HG03045 (cell line): ENCODE measurements at regions not wholly inside any gene's neighbourhood (a gene's known extent, or its start where the extent isn't known, plus 50 kb on each side); places are given as distances from the start of the nearest gene placed in this dataset.

Experiments used
- ATAC-seq: cut with Tn5 transposase; IDR thresholded peaks from one replicate; pipeline ENCODE4 v1.9.1; 2021; ENCODE audit warnings: mild to moderate bottlenecking, moderate library complexity; ENCODE audit not compliant: unreplicated experiment

- no peak for ATAC-seq
Observed at GRCh38 chr2:217658806-217659205, 344.0 kb downstream of the TNS1 start.

DNA sequence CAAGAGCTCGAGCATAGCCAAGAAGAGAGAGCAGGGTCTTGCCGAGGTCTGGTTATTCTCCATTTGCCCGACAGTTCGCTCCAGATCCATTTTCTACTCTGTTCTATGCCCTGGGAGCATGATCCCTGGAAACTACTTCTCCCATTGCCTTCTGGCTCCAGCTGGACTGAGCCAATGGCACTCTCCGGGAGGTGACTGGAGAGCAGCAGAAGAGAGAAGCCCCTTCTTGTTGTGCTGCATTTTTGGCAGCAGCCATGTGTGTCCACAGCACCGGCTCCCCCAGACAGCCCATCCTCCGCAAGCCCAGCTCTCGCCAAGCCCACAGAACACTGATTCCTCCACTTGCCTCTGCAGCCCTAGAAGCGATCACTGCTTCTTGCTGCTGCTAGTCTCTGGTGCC lies 345.5 kb downstream of the TNS1 start:
- no peak for ATAC-seq

DNA sequence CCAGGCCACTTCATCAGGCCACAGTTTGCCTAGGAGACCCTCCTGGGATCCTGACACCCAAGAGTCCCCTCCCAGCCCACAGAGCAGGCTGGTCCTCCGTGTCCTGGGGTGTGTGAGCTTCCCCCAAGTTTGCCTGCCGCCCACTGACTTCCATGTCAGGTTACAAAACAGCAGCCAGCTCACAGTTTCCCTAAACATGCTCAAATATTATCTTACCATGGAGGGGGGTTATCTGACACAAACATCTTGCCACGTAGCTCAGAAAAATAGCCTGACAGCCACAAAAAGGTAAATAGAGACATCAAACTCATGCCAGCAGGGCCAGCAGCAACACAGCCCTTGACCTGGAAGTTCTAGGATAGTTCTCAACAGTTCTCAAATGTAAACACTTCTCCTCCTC lies 346.5 kb downstream of the TNS1 start:
- ATAC-seq: no peak

DNA sequence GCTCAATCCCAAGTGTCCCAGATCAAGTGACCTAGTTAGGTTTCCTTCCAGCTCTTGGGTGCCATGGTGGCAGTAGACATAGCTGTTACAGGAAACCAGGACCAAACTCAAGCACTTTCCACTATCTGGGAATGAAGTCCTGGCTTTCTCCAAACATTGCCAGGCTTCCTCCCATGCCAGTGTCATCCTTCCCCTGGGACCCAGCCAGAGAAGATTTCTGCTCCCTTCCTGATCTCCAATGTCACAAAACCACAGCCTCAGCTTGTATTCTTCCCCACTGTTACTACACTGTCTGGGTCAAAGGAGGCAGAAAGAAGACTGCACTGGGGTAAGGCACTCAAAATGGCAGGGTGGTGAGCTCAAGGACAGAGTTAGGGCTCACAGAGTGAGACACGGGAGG lies 347.1 kb downstream of the TNS1 start:
- no peak for ATAC-seq

DNA sequence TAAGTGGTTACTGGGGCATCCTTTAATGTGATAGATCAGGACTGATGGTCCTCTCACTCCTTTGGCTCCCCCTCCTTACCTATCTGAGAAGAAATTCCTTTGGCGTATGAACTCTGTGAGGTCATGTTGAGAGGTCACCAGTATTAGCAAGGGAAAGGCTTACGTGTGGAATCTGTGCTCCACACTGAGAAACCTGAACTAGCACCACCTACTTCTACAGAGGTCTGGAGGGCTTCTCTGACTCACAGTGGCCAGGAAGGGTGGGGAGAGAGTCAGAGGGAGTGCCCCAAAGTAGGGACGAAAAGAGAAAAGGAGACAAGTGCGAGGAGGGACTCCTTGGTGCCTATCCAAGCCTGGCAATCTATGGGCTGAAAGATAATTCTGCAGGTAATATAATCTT lies 348.6 kb downstream of the TNS1 start:
- no peak for ATAC-seq

DNA sequence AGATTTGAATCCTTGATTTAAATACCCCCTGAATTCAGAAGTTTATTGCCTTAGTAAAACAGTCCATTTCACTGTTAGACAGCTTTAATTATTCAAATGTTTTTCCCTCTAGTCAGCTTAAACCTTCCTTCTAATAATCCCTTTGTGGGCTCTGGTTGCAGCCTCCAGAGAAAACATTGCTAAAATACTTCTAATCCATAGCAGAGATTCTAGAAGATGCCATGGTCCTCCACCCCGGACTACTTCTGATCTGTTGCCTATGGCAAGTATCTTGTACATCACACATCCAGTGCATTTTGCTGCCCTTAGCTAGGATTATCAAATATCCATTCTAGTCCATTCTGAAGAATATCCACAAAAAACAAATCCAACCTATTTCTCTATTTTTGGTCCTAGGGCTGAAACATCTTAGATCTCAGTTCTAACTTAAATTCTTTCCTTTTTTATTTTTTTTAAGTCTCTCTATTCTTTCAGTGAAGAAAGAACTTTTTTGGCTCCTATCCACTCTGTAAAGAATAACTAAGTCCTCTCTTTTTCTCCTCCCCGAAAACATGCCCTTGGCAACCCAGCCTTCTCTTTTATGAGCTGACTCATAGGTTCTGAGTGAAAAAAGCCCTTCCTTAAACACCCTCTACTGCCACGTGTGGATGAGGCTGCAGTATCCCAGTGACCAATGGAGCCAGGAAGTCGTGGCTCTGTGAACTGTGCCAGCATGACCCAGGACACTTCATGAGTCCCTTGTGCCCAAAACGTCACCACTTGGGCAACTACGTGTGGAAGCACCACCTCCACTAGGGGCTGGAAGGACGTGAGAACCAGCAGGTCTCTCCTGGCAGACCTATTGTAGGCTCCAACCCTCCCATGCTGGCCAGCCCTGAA lies 349.8 kb downstream of the TNS1 start:
- ATAC-seq: no peak

DNA sequence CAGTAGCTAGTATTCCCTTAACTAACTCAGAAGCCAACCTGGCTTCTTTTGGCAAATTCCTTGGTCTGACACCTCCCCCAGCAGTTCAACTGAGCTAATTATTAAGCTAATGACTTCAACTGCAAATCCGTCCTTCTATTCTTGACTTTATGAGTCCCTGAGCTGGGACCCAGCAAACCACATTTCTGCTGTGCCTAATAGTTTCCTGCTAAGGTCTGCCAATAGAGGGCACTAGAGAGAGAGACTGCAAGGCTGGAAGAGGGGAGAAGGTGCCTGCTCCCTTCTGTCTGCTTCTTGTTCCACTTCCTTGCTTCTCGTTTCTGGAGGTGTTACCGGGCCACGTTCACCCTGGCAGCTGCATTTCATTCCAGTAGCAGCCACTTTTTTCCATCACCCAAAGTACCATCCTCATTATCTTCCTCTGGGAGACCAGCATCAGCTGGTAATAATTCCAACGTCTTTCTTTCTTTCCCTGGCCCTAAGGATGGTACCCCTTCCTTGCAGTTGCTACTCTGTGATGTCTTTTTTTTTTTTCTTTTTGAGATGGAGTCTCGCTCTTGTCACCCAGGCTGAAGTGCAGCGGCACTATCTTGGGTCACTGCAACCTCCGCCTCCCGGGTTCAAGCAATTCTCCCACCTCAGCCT lies 352.0 kb downstream of the TNS1 start:
- ATAC-seq: no peak

DNA sequence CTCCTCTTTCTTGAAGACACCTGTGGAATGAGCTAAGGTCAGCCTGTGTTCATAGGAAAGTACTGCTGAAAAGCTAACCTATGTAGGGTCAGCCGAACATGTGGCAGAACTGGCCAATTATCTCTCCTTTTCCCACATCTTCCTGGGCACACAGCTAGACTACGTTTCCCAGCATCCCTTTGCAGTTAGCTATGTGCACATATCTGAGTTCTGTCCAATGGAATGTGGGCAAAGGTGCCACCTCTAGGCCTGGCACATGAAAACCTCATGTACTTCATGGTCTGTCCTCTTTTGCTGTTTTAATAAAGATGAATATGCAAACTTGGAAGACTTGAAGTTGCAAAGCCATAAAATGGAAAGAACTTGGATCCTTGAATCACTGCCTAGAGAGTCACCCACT lies 352.6 kb downstream of the TNS1 start:
- no peak for ATAC-seq

DNA sequence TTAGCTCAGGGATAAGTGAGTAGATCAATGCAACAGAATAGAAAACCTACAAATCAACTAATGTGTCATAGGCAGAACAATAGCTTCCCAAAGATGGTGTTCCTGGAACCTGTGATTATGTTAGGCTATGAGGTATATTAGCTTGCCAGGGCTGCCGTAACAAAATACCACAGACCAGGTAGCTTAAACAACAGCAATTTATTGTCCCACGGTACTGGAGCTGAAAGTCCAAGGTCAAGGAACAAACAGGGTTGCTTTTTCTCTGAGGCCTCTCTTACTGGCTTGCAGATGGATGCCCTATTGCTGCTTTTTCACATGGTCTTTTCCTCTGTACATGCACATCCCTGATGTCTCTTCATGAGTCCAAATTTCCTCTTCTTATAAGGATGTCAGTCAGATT lies 354.9 kb downstream of the TNS1 start:
- ATAC-seq: no peak

DNA sequence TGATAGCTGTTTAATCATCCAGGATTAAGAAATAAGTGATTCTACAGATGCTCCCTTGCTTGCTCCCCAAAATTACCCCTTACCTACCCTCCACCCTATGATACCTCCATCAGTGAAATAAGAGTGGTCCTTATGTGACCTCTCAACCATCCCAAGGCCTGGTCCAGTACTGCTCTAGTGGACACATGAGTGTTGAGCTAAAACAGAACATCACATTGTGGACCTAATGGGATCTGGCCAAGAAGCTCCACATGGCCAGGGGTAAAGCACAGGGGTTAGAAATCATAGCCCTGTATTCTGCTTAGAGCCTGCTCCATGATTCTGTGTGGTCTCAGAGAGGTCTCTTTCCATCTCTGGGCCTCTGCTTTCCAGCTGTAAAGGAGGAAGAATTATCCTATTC lies 355.6 kb downstream of the TNS1 start:
- ATAC-seq: no peak

DNA sequence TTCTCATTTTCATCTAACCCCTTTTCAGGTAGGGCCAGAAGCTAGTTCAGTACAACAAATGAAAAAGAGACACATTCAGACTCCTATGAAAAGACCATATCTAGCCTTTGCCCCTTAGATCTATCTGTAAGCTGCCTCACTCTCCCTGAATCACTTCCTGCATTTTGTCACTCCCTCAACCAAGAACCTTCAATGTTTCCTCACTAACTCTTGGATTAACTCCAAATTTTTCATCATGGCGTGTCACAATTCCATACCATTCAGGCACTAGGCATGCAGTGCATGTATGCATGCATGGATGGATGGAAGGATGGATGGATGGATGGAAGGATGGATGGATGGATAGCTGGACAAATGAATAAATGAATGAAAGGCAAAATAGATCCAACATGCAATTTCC lies 356.9 kb downstream of the TNS1 start:
- ATAC-seq: no peak

- no peak for ATAC-seq
Observed at GRCh38 chr2:217643789-217644301, 358.9 kb downstream of the TNS1 start.

- no peak for ATAC-seq
Observed at GRCh38 chr2:217642944-217643343, 359.9 kb downstream of the TNS1 start.

DNA sequence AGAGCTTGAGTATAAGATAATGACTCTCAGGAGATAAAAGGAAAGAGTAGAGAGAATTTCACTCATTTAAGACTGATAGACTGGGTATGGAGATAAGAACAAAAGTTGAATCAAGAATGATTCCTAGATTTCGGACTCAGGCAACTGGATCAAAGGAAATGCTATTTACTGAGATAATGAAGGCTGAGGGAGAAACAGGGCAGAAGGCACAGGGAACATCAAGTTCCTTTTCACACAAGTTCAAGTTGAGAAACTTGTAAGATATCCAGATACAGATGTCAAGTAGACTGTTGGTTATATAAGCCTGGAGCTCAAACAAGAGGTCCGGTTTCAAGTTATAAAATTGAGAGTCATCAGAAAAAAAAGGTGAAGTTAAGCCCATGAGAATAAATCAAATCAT lies 360.8 kb downstream of the TNS1 start:
- ATAC-seq: no peak

GRCh38 chr2:217639481-217639880 lies 363.3 kb downstream of the TNS1 start:
- no peak for ATAC-seq

DNA sequence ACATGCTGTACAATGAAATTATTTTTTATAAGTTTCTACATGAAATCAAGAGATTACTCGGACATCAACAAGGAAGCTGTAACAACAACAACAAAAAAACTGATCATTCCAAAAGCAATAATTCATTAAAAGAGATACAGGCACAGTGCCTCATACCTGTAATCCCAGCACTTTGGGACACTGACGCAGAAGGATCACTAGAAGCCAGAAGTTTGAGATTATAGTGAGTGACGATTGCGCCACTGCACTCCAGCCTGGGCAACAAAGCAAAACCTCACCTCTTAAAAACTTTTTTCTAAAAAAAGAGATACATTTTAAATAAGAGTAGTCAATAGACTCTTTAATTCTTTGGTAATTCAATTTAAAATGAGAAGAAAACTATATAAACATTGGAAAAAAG lies 364.3 kb downstream of the TNS1 start:
- no peak for ATAC-seq

DNA sequence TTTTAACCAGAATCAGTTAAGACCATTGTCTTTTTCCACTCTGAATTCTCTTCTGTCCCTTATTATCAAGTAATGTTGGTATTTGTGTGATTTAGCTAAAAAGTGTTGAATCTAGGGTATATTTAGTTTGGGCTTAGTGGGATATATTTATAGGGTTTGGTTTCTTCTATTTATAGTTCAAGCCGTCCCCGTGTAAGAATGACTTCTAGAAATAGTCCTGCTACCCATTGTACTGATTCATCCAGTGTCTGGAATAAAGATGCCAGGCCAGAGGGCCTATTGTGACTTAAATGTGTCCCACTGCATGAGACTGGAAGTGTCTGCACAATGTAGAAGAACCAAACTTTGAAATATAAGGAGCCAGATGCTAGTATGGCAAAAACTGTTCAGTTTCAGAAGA lies 364.8 kb downstream of the TNS1 start:
- no peak for ATAC-seq

DNA sequence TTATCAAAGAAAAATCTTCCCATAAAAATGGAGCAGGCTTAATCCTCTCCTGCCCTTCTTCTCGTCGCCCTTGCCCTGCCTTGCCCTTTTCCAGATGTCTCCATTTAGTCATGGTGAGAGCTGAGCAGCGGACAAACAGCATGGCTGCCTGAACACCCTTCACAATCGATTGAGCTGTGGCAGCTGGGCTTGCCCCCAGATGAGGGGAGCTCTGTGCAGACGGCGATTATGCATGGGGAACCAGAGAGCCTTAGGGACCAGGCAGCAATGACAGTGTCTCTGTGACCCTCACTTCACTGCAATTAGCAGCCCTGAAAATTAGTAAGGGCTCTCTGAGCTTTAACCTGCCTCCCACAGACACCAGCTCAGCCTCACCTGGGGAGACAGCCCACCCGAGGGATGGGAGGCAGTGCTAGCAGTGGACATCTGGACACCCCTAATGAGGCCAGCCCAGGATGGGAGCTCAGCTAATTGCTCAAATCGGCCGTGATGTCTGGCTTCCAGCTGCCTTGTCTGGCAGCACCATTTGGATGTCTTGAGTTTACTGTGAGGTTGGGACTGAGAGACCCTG lies 365.7 kb downstream of the TNS1 start:
- ATAC-seq: no peak

GRCh38 chr2:217636578-217636977 lies 366.2 kb downstream of the TNS1 start:
- ATAC-seq: no peak

GRCh38 chr2:217634871-217635270 lies 367.9 kb downstream of the TNS1 start:
- no peak for ATAC-seq

GRCh38 chr2:217632043-217632442 lies 370.8 kb downstream of the TNS1 start:
- no peak for ATAC-seq

DNA sequence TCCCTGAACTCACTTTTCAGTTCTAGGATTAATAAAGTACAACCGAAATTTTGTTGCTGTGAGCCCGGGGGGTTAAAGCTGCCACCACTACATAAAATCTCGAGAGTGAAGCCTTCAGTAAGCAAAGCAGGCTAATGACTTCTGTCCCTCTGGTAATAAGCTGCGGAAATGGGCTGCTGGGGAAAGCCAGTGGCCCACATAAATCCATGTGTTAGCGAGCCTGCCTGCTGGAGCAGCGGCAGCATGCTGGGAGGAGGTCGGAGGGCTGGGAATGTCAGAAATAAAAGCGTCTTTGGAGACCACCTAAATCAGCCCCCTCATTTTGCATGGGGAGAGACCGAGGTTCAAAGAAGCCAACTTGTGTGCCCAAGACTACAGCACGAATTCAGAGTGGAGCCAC lies 371.7 kb downstream of the TNS1 start:
- no peak for ATAC-seq
